ENCODE measurements at regions not wholly inside any gene's neighbourhood (a gene's known extent, or its start where the extent isn't known, plus 50 kb on each side); places are given as distances from the start of the nearest gene placed in this dataset.

DNA sequence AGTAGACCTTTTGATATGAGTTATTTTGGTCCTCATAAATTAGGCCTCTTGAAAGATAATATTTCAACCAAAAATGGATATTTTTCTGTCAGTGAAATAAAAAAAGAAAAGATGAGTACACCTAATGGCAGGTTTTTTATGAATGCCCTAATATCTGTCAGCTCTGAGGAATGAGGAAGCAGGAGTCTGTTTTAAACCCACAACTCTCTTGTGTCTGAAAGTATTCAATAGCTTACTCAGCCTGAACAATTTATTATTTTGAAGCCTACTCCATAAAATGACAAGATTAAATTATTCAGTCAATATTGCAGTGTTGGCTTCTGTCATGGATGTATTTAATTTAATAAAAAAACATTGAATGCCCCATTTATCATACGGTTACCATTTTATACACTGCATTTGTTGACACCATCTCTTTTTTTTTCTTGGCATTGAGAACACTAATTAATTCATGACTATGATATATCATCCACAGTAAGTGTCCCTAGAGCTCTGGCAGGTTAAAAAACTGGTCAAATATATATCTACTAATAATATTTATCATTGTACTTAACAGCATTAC is 548.2 kb downstream of the CBLN2 start:
- TF ChIP-seq YY1 (IDR thresholded peaks at IDR 0.05; ENCODE audit: low read depth) (no peak), TCF12 (IDR thresholded peaks at IDR 0.05; ENCODE audit: low read depth) (no peak), TAF1 (IDR thresholded peaks at IDR 0.05; ENCODE audit: low read depth) (no peak), CREB1 (IDR thresholded peaks at IDR 0.05; ENCODE audit: low read depth) (no peak), EP300 (IDR thresholded peaks at IDR 0.05; ENCODE audit: borderline replicate concordance) (no peak), ZBTB7A (IDR thresholded peaks at IDR 0.05; ENCODE audit: low read depth) (no peak), RAD21 (IDR thresholded peaks at IDR 0.05; ENCODE audit: low read depth) (no peak)
- TF ChIP-seq, protein P1, sequence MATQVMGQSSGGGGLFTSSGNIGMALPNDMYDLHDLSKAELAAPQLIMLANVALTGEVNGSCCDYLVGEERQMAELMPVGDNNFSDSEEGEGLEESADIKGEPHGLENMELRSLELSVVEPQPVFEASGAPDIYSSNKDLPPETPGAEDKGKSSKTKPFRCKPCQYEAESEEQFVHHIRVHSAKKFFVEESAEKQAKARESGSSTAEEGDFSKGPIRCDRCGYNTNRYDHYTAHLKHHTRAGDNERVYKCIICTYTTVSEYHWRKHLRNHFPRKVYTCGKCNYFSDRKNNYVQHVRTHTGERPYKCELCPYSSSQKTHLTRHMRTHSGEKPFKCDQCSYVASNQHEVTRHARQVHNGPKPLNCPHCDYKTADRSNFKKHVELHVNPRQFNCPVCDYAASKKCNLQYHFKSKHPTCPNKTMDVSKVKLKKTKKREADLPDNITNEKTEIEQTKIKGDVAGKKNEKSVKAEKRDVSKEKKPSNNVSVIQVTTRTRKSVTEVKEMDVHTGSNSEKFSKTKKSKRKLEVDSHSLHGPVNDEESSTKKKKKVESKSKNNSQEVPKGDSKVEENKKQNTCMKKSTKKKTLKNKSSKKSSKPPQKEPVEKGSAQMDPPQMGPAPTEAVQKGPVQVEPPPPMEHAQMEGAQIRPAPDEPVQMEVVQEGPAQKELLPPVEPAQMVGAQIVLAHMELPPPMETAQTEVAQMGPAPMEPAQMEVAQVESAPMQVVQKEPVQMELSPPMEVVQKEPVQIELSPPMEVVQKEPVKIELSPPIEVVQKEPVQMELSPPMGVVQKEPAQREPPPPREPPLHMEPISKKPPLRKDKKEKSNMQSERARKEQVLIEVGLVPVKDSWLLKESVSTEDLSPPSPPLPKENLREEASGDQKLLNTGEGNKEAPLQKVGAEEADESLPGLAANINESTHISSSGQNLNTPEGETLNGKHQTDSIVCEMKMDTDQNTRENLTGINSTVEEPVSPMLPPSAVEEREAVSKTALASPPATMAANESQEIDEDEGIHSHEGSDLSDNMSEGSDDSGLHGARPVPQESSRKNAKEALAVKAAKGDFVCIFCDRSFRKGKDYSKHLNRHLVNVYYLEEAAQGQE (IDR thresholded peaks at IDR 0.05; ENCODE audit: low read depth): no peak
- TF ChIP-seq, protein P2, sequence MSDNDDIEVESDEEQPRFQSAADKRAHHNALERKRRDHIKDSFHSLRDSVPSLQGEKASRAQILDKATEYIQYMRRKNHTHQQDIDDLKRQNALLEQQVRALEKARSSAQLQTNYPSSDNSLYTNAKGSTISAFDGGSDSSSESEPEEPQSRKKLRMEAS (IDR thresholded peaks at IDR 0.05): no peak

Data from Ishikawa (cell line).